ENCODE measurements at regions not wholly inside any gene's neighbourhood (a gene's known extent, or its start where the extent isn't known, plus 50 kb on each side); places are given as distances from the start of the nearest gene placed in this dataset.

DNA sequence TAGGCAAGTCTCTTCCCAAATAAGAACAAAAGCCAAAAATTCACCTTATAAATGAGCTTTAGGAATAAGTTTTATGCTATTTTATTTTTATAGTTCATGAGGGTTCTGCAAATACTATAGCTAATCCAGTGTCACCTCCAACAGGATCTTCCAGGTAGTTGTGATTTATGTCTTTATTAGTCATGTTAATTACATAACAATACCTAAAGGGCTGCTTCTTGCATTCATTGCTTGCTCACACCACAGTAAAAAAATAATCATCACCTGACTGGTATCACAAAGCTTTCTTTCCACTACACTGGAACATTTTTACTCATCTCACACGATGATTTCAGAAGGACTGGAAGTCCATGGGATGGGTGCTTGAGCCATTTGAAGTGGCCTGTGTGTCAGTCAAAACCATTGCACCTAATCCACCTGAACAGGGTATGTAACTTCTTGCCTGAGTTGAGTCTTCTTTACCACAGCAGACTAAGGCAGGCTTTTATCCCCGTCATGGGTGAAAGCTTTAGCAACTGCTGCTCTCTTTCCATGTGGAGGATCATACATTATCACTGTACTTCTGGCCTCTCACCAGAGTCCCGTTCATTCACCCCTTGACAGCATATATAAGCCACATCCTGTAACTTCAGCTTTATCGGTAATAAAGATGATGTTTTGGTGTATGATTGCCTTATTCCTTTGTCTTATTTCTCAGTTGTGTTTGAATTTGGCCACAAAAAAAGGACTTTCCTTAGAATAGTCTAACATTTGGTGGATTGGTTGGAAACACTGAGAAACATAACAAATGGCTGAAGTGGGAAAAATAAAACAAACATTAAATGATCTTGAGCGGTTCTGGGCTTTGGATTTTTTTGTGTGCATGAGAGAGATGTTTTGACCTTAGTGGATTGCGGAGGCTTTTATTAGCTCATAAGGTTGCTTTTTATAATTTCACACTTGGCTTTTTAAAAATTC, 382.6 kb upstream of the THBS1 start:
- TF ChIP-seq, protein P1, sequence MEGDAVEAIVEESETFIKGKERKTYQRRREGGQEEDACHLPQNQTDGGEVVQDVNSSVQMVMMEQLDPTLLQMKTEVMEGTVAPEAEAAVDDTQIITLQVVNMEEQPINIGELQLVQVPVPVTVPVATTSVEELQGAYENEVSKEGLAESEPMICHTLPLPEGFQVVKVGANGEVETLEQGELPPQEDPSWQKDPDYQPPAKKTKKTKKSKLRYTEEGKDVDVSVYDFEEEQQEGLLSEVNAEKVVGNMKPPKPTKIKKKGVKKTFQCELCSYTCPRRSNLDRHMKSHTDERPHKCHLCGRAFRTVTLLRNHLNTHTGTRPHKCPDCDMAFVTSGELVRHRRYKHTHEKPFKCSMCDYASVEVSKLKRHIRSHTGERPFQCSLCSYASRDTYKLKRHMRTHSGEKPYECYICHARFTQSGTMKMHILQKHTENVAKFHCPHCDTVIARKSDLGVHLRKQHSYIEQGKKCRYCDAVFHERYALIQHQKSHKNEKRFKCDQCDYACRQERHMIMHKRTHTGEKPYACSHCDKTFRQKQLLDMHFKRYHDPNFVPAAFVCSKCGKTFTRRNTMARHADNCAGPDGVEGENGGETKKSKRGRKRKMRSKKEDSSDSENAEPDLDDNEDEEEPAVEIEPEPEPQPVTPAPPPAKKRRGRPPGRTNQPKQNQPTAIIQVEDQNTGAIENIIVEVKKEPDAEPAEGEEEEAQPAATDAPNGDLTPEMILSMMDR (IDR thresholded peaks at IDR 0.05): no peak
- no peak for TF ChIP-seq EP300 (IDR thresholded peaks at IDR 0.05)
